MM.1S (cell line): ENCODE measurements at regions not wholly inside any gene's neighbourhood (a gene's known extent, or its start where the extent isn't known, plus 50 kb on each side); places are given as distances from the start of the nearest gene placed in this dataset.

Experiments
- CTCF ChIP-seq: fragments of 300-600 bp; sonication (generic); IDR thresholded peaks from 2 replicates; pipeline ENCODE4 v1.5.1; 2016; ENCODE audit warnings: antibody characterized with exemption, low read length, mixed read lengths
- EZH2 ChIP-seq: fragments of 300-600 bp; sonication (generic); optimal IDR thresholded peaks from 2 replicates; pipeline ENCODE3; 2017; ENCODE audit warnings: low read depth, mild to moderate bottlenecking, antibody characterized with exemption, low read length, mixed read lengths

DNA sequence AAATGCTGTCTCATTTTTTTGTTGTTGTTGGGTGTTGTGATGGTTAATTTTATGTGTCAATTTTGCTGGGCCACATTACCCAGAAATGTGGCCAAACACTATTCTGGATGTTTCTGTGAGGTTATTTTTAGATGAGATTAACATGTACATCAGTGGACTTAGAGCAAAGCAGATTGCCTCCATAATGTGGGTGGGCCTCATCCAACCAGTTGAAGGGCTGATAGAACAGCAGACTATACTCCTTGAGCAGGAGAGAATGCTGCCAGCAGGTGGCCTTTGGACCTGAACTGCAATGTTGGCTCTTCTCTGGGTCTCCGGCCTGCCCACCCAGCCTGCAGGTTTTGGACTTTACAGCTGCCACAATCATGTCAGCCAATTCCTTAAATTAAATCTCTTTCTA is 169.0 kb downstream of the FTCDNL1 start:
- TF ChIP-seq CTCF (no peak), EZH2 (no peak)
